SK-MEL-5 (cell line): ENCODE measurements at regions not wholly inside any gene's neighbourhood (a gene's known extent, or its start where the extent isn't known, plus 50 kb on each side); places are given as distances from the start of the nearest gene placed in this dataset.

Experiments used
- DNase-seq: peaks from one replicate; pipeline ENCODE4 v3.0.0-alpha.2; 2016; ENCODE audit warnings: low read depth, low spot score
- in situ Hi-C: cut with HindIII; loops from 2 replicates; pipeline ENCODE4 v1.10.0; 2016; ENCODE audit warnings: low sequenced_read_pairs, high pct_unique_total_duplicates, low pct_unique_long_range_greater_than_20kb

- in situ Hi-C loops = no loop called here
Measured at GRCh38 chr18:41391616-41392595, 563.1 kb upstream of the PIK3C3 start.

GRCh38 chr18:41390309-41390708 lies 564.7 kb upstream of the PIK3C3 start:
- DNase-seq = no peak
- in situ Hi-C loops = no loop called here

More at GRCh38 chr18:41391616-41392595, 563.1 kb upstream of the PIK3C3 start:
- peak; percentile 65 for DNase-seq

GRCh38 chr18:41378598-41378997 lies 576.4 kb upstream of the PIK3C3 start:
- peak; percentile 48 for DNase-seq
- in situ Hi-C loops = no loop called here

GRCh38 chr18:41373612-41374011 lies 581.4 kb upstream of the PIK3C3 start:
- DNase-seq = no peak
- in situ Hi-C loops = no loop called here

GRCh38 chr18:41372046-41372665 lies 582.9 kb upstream of the PIK3C3 start:
- in situ Hi-C loops = no loop called here
- no peak for DNase-seq

- no peak for DNase-seq
- in situ Hi-C loops = no loop called here
Measured at GRCh38 chr18:41371156-41372045, 583.6 kb upstream of the PIK3C3 start.

GRCh38 chr18:41370740-41371139 lies 584.3 kb upstream of the PIK3C3 start:
- in situ Hi-C loops = no loop called here
- no peak for DNase-seq

GRCh38 chr18:41357708-41358107 lies 597.3 kb upstream of the PIK3C3 start:
- in situ Hi-C loops = no loop called here
- no peak for DNase-seq

GRCh38 chr18:41353777-41354528 lies 601.1 kb upstream of the PIK3C3 start:
- DNase-seq = no peak
- in situ Hi-C loops = no loop called here

GRCh38 chr18:41351430-41351829 lies 603.6 kb upstream of the PIK3C3 start:
- in situ Hi-C loops = no loop called here
- DNase-seq = no peak

- DNase-seq = no peak
Measured at GRCh38 chr18:41347057-41347456, 608.0 kb upstream of the PIK3C3 start.

GRCh38 chr18:41343808-41344207 lies 611.2 kb upstream of the PIK3C3 start:
- in situ Hi-C loops = no loop called here
- DNase-seq = no peak

More at GRCh38 chr18:41347057-41347456, 608.0 kb upstream of the PIK3C3 start:
- in situ Hi-C loops = no loop called here

GRCh38 chr18:41338341-41338740 lies 616.7 kb upstream of the PIK3C3 start:
- in situ Hi-C loops = no loop called here
- DNase-seq = no peak

GRCh38 chr18:41331661-41332060 lies 623.4 kb upstream of the PIK3C3 start:
- in situ Hi-C loops = no loop called here
- no peak for DNase-seq

- DNase-seq = no peak
- in situ Hi-C loops = no loop called here
Measured at GRCh38 chr18:41326311-41326710, 628.7 kb upstream of the PIK3C3 start.

- in situ Hi-C loops = no loop called here
- DNase-seq = no peak
Measured at GRCh38 chr18:41324934-41325333, 630.1 kb upstream of the PIK3C3 start.

- in situ Hi-C loops = no loop called here
- DNase-seq = no peak
Measured at GRCh38 chr18:41324020-41324791, 630.8 kb upstream of the PIK3C3 start.
